Mesendoderm (in vitro differentiated cells): ENCODE measurements at regions not wholly inside any gene's neighbourhood (a gene's known extent, or its start where the extent isn't known, plus 50 kb on each side); places are given as distances from the start of the nearest gene placed in this dataset.

Experiments
- DNase-seq: peaks from one replicate; pipeline ENCODE4 v3.0.0; 2013
- H2AK5ac ChIP-seq: 2 replicates; pipeline ENCODE4 v1.6.1; 2013; ENCODE audit warnings: low read length, inconsistent platforms
- H2BK120ac ChIP-seq: 2 replicates; pipeline ENCODE4 v1.6.1; 2013; ENCODE audit warnings: low read depth, mild to moderate bottlenecking, low read length, moderate library complexity, mixed read lengths
- H2BK15ac ChIP-seq: replicated peaks from 2 replicates; pipeline ENCODE4 v1.6.1; 2013; ENCODE audit warnings: low read depth, mild to moderate bottlenecking, moderate library complexity
- H2BK5ac ChIP-seq: 2 replicates; pipeline ENCODE4 v1.6.1; 2013; ENCODE audit warnings: low read length, inconsistent platforms
- H3K18ac ChIP-seq: 2 replicates; pipeline ENCODE4 v1.6.1; 2013; ENCODE audit warnings: mild to moderate bottlenecking, low read length, mixed read lengths
- H3K23ac ChIP-seq: one replicate; pipeline ENCODE4 v1.6.1; 2013; ENCODE audit warnings: low read length
- H3K27ac ChIP-seq: 2 replicates; pipeline ENCODE4 v1.5.1; 2013; ENCODE audit warnings: low read depth, mild to moderate bottlenecking, inconsistent platforms, low read length, moderate library complexity
- H3K27me3 ChIP-seq: 2 replicates; pipeline ENCODE4 v1.6.1; 2013; ENCODE audit warnings: low read length, control low read depth, mild to moderate bottlenecking, inconsistent platforms; ENCODE audit not compliant: insufficient read depth, poor library complexity
- H3K36me3 ChIP-seq: 2 replicates; pipeline ENCODE4 v1.6.1; 2013; ENCODE audit warnings: low read length, inconsistent platforms; ENCODE audit not compliant: control insufficient read depth, insufficient read depth
- H3K4ac ChIP-seq: one replicate; pipeline ENCODE4 v1.6.1; 2013; ENCODE audit warnings: low read depth, mild to moderate bottlenecking, low read length, moderate library complexity
- H3K4me1 ChIP-seq: 2 replicates; pipeline ENCODE4 v1.6.1; 2013; ENCODE audit warnings: low read depth, low read length, inconsistent platforms; ENCODE audit not compliant: control insufficient read depth
- H3K4me2 ChIP-seq: 2 replicates; pipeline ENCODE4 v1.6.1; 2013; ENCODE audit warnings: low read length
- H3K4me3 ChIP-seq: 2 replicates; pipeline ENCODE4 v1.5.1; 2013; ENCODE audit warnings: mild to moderate bottlenecking, low read length
- H3K56ac ChIP-seq: one replicate; pipeline ENCODE4 v1.6.1; 2013; ENCODE audit warnings: low read length
- H3K79me1 ChIP-seq: 2 replicates; pipeline ENCODE4 v1.6.1; 2013; ENCODE audit warnings: low read length, inconsistent platforms
- H3K79me2 ChIP-seq: 2 replicates; pipeline ENCODE4 v1.6.1; 2013; ENCODE audit warnings: mild to moderate bottlenecking, low read length; ENCODE audit not compliant: control insufficient read depth, insufficient read depth
- H3K9ac ChIP-seq: 2 replicates; pipeline ENCODE4 v1.6.1; 2013; ENCODE audit warnings: low read length, inconsistent platforms
- H4K5ac ChIP-seq: one replicate; pipeline ENCODE4 v1.6.1; 2013; ENCODE audit warnings: low read length
- H4K8ac ChIP-seq: one replicate; pipeline ENCODE4 v1.6.1; 2013; ENCODE audit warnings: low read depth, mild to moderate bottlenecking, control low read depth, low read length, moderate library complexity
- WGBS: extraction: QIAGEN DNeasy Blood & Tissue Kit; methylation state at CpG from one replicate; pipeline ENCODE4 v1.1.7; 2013; ENCODE audit warnings: low lambda C conversion rate, missing lambda C conversion rate; ENCODE audit not compliant: insufficient coverage; ENCODE audit errors: extremely low coverage; 5-methylcytosine and 5-hydroxymethylcytosine counted together

DNA sequence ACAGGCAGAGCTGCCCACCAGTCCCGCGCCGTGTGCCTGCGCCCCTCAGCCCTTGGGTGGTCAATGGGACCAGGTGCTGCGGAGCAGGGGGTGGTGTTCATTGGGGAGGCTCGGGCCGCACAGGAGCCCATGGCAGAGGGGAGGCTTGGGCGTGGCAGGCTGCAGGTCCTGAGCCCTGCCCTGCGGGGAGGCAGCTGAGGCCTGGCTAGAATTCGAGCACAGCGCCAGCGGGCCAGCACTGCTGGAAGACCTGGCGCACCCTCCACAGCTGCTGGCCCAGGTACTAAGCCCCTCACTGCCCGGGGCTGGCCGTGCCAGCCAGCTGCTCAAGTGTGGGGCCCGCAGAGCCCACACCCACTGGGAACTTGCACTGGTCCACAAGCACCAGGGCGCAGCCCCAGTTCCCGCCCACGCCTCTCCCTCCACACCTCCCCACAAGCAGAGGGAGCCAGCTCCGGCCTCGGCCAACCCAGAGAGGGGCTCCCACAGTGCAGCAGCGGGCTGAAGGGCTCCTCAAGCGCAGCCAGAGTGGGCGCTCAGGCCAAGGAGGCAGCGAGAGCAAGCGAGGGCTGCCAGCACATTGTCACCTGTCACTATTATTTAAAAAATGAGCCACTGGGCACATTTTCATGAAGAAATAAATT is 645.8 kb downstream of the CENPC start:
- no peak overlapping the region for H3K56ac ChIP-seq
- no peak overlapping the region for H2BK120ac ChIP-seq
- WGBS, result no CpG with 5 or more reads among the region's 26 CpGs
- H3K27me3 ChIP-seq, result no peaks in the 10 kb centered on the region
- no peak overlapping the region for H4K8ac ChIP-seq
- no peak overlapping the region for H2BK15ac ChIP-seq
- no peaks in the 10 kb centered on the region for H3K79me1 ChIP-seq
- H3K4me2 ChIP-seq, result no peak overlapping the region
- H3K4ac ChIP-seq, result no peak overlapping the region
- no peaks in the 10 kb centered on the region for H3K4me1 ChIP-seq
- no peaks in the 10 kb centered on the region for H3K79me2 ChIP-seq
- no peak overlapping the region for H4K5ac ChIP-seq
- no peak overlapping the region for H2AK5ac ChIP-seq
- H3K18ac ChIP-seq, result no peak overlapping the region
- H3K23ac ChIP-seq, result no peak overlapping the region
- H2BK5ac ChIP-seq, result no peak overlapping the region
- no peak overlapping the region for H3K4me3 ChIP-seq
- no peaks in the 10 kb centered on the region for H3K36me3 ChIP-seq
- no peak overlapping the region for H3K27ac ChIP-seq
- no peak overlapping the region for H3K9ac ChIP-seq
- DNase-seq, result no peak

DNA sequence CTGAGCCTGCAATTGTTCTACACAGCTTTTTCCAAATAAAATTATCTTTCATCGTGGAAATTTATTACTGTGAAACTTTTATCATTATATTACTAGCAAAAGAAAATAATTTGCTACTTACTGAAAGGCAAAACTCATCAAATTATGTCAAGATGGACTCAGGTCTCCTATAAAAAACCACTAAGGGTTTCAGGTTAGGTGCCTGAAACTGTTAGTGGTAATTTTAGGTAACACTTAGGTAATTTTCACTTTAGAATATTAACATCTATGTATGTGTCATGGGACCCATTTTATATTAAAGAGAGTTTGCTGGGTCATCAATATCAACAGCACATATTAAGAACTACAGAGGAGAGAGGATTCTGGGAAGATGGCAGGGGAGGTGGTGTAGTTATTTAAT is 651.5 kb downstream of the CENPC start:
- Histone ChIP-seq H2AK5ac (no peak overlapping the region), H3K4me3 (no peak overlapping the region), H3K79me1 (no peaks in the 10 kb centered on the region), H3K56ac (no peak overlapping the region), H3K18ac (no peak overlapping the region), H4K8ac (no peak overlapping the region), H3K79me2 (no peaks in the 10 kb centered on the region), H2BK5ac (no peak overlapping the region), H4K5ac (no peak overlapping the region), H3K23ac (no peak overlapping the region), H3K27ac (no peak overlapping the region), H3K36me3 (no peaks in the 10 kb centered on the region), H2BK120ac (no peak overlapping the region), H3K4ac (no peak overlapping the region), H3K9ac (no peak overlapping the region), H3K27me3 (no peaks in the 10 kb centered on the region), H3K4me1 (no peaks in the 10 kb centered on the region), H3K4me2 (no peak overlapping the region), H2BK15ac (no peak overlapping the region)
- DNase-seq, result no peak
- WGBS, result no CpG with 5 or more reads among the region's 1 CpG

GRCh38 chr4:66887061-66887460 is 658.2 kb downstream of the CENPC start:
- H4K8ac ChIP-seq, result no peak overlapping the region
- H3K4me2 ChIP-seq, result no peak overlapping the region
- no peak overlapping the region for H3K18ac ChIP-seq
- no peak overlapping the region for H3K27ac ChIP-seq
- no peak overlapping the region for H3K23ac ChIP-seq
- H3K4me3 ChIP-seq, result no peak overlapping the region
- no peaks in the 10 kb centered on the region for H3K27me3 ChIP-seq
- H3K79me2 ChIP-seq, result no peaks in the 10 kb centered on the region
- no peaks in the 10 kb centered on the region for H3K4me1 ChIP-seq
- H2BK15ac ChIP-seq, result no peak overlapping the region
- no peak for DNase-seq
- no peaks in the 10 kb centered on the region for H3K36me3 ChIP-seq
- no peak overlapping the region for H3K4ac ChIP-seq
- no peak overlapping the region for H2BK5ac ChIP-seq
- no CpG with 5 or more reads among the region's 1 CpG for WGBS
- H2BK120ac ChIP-seq, result no peak overlapping the region
- H3K79me1 ChIP-seq, result no peaks in the 10 kb centered on the region
- no peak overlapping the region for H4K5ac ChIP-seq
- no peak overlapping the region for H2AK5ac ChIP-seq
- no peak overlapping the region for H3K56ac ChIP-seq
- no peak overlapping the region for H3K9ac ChIP-seq

- H3K27ac ChIP-seq, result no peak overlapping the region
- H4K5ac ChIP-seq, result no peak overlapping the region
- no peak for DNase-seq
- H2BK5ac ChIP-seq, result no peak overlapping the region
- H3K79me2 ChIP-seq, result no peaks in the 10 kb centered on the region
- H4K8ac ChIP-seq, result no peak overlapping the region
- H3K4ac ChIP-seq, result no peak overlapping the region
- H3K18ac ChIP-seq, result no peak overlapping the region
- H3K9ac ChIP-seq, result no peak overlapping the region
- H3K56ac ChIP-seq, result no peak overlapping the region
- H2BK120ac ChIP-seq, result no peak overlapping the region
- no peaks in the 10 kb centered on the region for H3K4me1 ChIP-seq
- H3K36me3 ChIP-seq, result no peaks in the 10 kb centered on the region
- no peak overlapping the region for H2AK5ac ChIP-seq
- H3K79me1 ChIP-seq, result no peaks in the 10 kb centered on the region
- WGBS, result no CpG with 5 or more reads among the region's 1 CpG
- H3K27me3 ChIP-seq, result no peaks in the 10 kb centered on the region
- no peak overlapping the region for H3K4me3 ChIP-seq
- H3K23ac ChIP-seq, result no peak overlapping the region
- H2BK15ac ChIP-seq, result no peak overlapping the region
- H3K4me2 ChIP-seq, result no peak overlapping the region
Observed at GRCh38 chr4:66885501-66886165, 659.7 kb downstream of the CENPC start.

GRCh38 chr4:66876946-66877345 is 668.4 kb downstream of the CENPC start:
- Histone ChIP-seq H4K5ac (no peak overlapping the region), H3K4me3 (no peak overlapping the region), H3K18ac (no peak overlapping the region), H2AK5ac (no peak overlapping the region), H2BK5ac (no peak overlapping the region), H3K79me1 (no peaks in the 10 kb centered on the region), H3K4me2 (no peak overlapping the region), H4K8ac (no peak overlapping the region), H3K9ac (no peak overlapping the region), H3K36me3 (no peaks in the 10 kb centered on the region), H2BK15ac (no peak overlapping the region), H2BK120ac (no peak overlapping the region), H3K56ac (no peak overlapping the region), H3K27ac (no peak overlapping the region), H3K4me1 (no peaks in the 10 kb centered on the region), H3K79me2 (no peaks in the 10 kb centered on the region), H3K4ac (no peak overlapping the region), H3K27me3 (no peaks in the 10 kb centered on the region), H3K23ac (no peak overlapping the region)
- DNase-seq, result no peak
- no CpG with 5 or more reads among the region's 2 CpGs for WGBS

DNA sequence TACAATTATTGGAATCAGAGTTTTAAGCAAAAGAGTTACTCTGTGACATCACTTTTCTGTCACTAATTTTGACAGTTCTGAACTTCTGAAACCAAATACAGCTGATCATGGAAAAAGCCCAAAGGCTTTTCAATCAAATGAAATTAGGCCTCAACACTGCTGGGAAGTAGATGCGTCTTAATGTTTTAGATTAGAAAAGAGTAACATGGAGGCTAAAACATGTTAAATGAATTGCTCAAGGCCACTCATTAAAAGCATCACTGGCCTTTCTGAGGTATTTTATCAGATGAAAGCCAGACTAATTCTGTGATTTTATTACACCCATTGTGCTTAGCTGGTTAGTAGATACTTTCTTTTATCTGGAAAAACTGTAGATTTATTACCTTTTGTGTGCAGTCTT is 672.6 kb downstream of the CENPC start:
- H3K23ac ChIP-seq, result no peak overlapping the region
- no peaks in the 10 kb centered on the region for H3K4me1 ChIP-seq
- no peak overlapping the region for H3K56ac ChIP-seq
- no peak overlapping the region for H2AK5ac ChIP-seq
- H3K4me2 ChIP-seq, result no peak overlapping the region
- no peaks in the 10 kb centered on the region for H3K79me2 ChIP-seq
- no peak overlapping the region for H4K8ac ChIP-seq
- H3K27me3 ChIP-seq, result no peaks in the 10 kb centered on the region
- H3K4ac ChIP-seq, result no peak overlapping the region
- no peaks in the 10 kb centered on the region for H3K36me3 ChIP-seq
- no peak overlapping the region for H4K5ac ChIP-seq
- H3K4me3 ChIP-seq, result no peak overlapping the region
- no peak overlapping the region for H3K9ac ChIP-seq
- H2BK15ac ChIP-seq, result no peak overlapping the region
- H3K79me1 ChIP-seq, result no peaks in the 10 kb centered on the region
- WGBS, result no CpG with 5 or more reads among the region's 1 CpG
- DNase-seq, result no peak
- no peak overlapping the region for H2BK5ac ChIP-seq
- H2BK120ac ChIP-seq, result no peak overlapping the region
- no peak overlapping the region for H3K27ac ChIP-seq
- H3K18ac ChIP-seq, result no peak overlapping the region
